NAMALWA (cell line): ENCODE measurements at regions not wholly inside any gene's neighbourhood (a gene's known extent, or its start where the extent isn't known, plus 50 kb on each side); places are given as distances from the start of the nearest gene placed in this dataset.
A peak's percentile ranks its signal among the peaks of the same experiment; 100 is the strongest.

Experiments
- DNase-seq: peaks from one replicate; pipeline ENCODE4 v3.0.0-alpha.2; 2015; ENCODE audit warnings: low spot score

GRCh38 chrX:39174772-39175417, 373.6 kb downstream of the MID1IP1 start:
- no peak for DNase-seq

- no peak for DNase-seq
These were observed 374.3 kb downstream of the MID1IP1 start for GRCh38 chrX:39175418-39176057.

GRCh38 chrX:39176105-39176504, 374.8 kb downstream of the MID1IP1 start:
- no peak for DNase-seq

GRCh38 chrX:39189431-39189830, 388.2 kb downstream of the MID1IP1 start:
- DNase-seq: no peak

GRCh38 chrX:39194673-39195072, 393.4 kb downstream of the MID1IP1 start:
- no peak for DNase-seq

GRCh38 chrX:39195156-39195555, 393.9 kb downstream of the MID1IP1 start:
- DNase-seq: no peak

- DNase-seq: peak; percentile 71
These were observed 395.2 kb downstream of the MID1IP1 start for GRCh38 chrX:39196192-39197102.

- no peak for DNase-seq
These were observed 398.2 kb downstream of the MID1IP1 start for GRCh38 chrX:39199429-39199828.

- peak; percentile 52 for DNase-seq
These were observed 400.2 kb downstream of the MID1IP1 start for GRCh38 chrX:39201305-39201990.

GRCh38 chrX:39202641-39203040, 401.4 kb downstream of the MID1IP1 start:
- DNase-seq: no peak

- no peak for DNase-seq
These were observed 402.2 kb downstream of the MID1IP1 start for GRCh38 chrX:39203427-39203826.

GRCh38 chrX:39204353-39204752, 403.1 kb downstream of the MID1IP1 start:
- no peak for DNase-seq

- no peak for DNase-seq
These were observed 403.7 kb downstream of the MID1IP1 start for GRCh38 chrX:39204945-39205344.

GRCh38 chrX:39205467-39205866, 404.2 kb downstream of the MID1IP1 start:
- no peak for DNase-seq

GRCh38 chrX:39206399-39207145, 405.3 kb downstream of the MID1IP1 start:
- DNase-seq: no peak

- no peak for DNase-seq
These were observed 410.2 kb downstream of the MID1IP1 start for GRCh38 chrX:39211501-39211900.

GRCh38 chrX:39212456-39212855, 411.2 kb downstream of the MID1IP1 start:
- no peak for DNase-seq

- DNase-seq: no peak
These were observed 413.3 kb downstream of the MID1IP1 start for GRCh38 chrX:39214387-39215126.

GRCh38 chrX:39220952-39221351, 419.7 kb downstream of the MID1IP1 start:
- no peak for DNase-seq

- DNase-seq: no peak
These were observed 421.3 kb downstream of the MID1IP1 start for GRCh38 chrX:39222346-39223113.
